Lower lobe of right lung (tissue), 2 donors: ENCODE measurements at regions not wholly inside any gene's neighbourhood (a gene's known extent, or its start where the extent isn't known, plus 50 kb on each side); places are given as distances from the start of the nearest gene placed in this dataset.

Source experiments
- ATAC-seq, 2 donors: fragments of 200-7000 bp; cut with Tn5 transposase; one replicate each; pipeline ENCODE4 v1.9.1; 2020 to 2022; ENCODE audit warnings: mild to moderate bottlenecking in 2 of 2, moderate library complexity in 2 of 2
- DNase-seq: peaks from one replicate; pipeline ENCODE4 v3.0.0-alpha.2; 2020
- H3K27ac ChIP-seq: fragments of 200-600 bp; one replicate; pipeline ENCODE4 v1.8.0; 2022
- H3K27me3 ChIP-seq: fragments of 200-600 bp; one replicate; pipeline ENCODE4 v1.8.0; 2022; ENCODE audit warnings: low read depth
- H3K36me3 ChIP-seq: fragments of 200-600 bp; one replicate; pipeline ENCODE4 v1.8.0; 2022; ENCODE audit warnings: mild to moderate bottlenecking
- H3K4me1 ChIP-seq: fragments of 200-600 bp; one replicate; pipeline ENCODE4 v1.8.0; 2022
- H3K4me3 ChIP-seq: fragments of 200-600 bp; one replicate; pipeline ENCODE4 v1.8.0; 2022; ENCODE audit warnings: mild to moderate bottlenecking
- H3K9me3 ChIP-seq: fragments of 200-600 bp; one replicate; pipeline ENCODE4 v1.8.0; 2022
- CTCF ChIP-seq: fragments of 200-600 bp; IDR thresholded peaks from one replicate; pipeline ENCODE4 v1.8.0; 2022; ENCODE audit warnings: antibody characterized with exemption, mild to moderate bottlenecking
- intact Hi-C: fragments of 100-400 bp; cut with DNase I; formaldehyde crosslinking; loops from one replicate; pipeline ENCODE4 v1.11.0; 2022
- donor health status: DM: no; HTN: yes; CAD: no; lungs with severe emphysema.

- intact Hi-C loops = no loop called here
Measured at GRCh38 chr6:127641905-127642304, 64.9 kb downstream of the C6orf58 start.

More at GRCh38 chr6:127641905-127642304, 64.9 kb downstream of the C6orf58 start:
- DNase-seq (no peak), ATAC-seq (peak in 1 of 2 donors; percentile 59)
- H3K4me3 ChIP-seq = no peak overlapping the region
- no peak overlapping the region for H3K27ac ChIP-seq
- H3K36me3 ChIP-seq = no peaks in the 10 kb centered on the region
- H3K27me3 ChIP-seq = no peaks in the 10 kb centered on the region
- no peaks in the 10 kb centered on the region for H3K4me1 ChIP-seq
- TF ChIP-seq CTCF = peak; percentile 53
- no peaks in the 10 kb centered on the region for H3K9me3 ChIP-seq
